Activated naive CD8-positive, alpha-beta T cell treated with anti-CD3 and anti-CD28 coated beads, Interleukin-2, amount 50 U/mL, for 16 hours (primary cell): ENCODE measurements at regions not wholly inside any gene's neighbourhood (a gene's known extent, or its start where the extent isn't known, plus 50 kb on each side); places are given as distances from the start of the nearest gene placed in this dataset.
"Not testable (repeated sequence)": the region's sequence is repeated elsewhere in the genome, so short reads cannot be mapped to it uniquely, and the experiment has no call there.

ENCODE experiments used
- DNase-seq: peaks from one replicate; pipeline ENCODE4 v3.0.0-alpha.2; 2020; ENCODE audit warnings: low read depth, low spot score

DNA sequence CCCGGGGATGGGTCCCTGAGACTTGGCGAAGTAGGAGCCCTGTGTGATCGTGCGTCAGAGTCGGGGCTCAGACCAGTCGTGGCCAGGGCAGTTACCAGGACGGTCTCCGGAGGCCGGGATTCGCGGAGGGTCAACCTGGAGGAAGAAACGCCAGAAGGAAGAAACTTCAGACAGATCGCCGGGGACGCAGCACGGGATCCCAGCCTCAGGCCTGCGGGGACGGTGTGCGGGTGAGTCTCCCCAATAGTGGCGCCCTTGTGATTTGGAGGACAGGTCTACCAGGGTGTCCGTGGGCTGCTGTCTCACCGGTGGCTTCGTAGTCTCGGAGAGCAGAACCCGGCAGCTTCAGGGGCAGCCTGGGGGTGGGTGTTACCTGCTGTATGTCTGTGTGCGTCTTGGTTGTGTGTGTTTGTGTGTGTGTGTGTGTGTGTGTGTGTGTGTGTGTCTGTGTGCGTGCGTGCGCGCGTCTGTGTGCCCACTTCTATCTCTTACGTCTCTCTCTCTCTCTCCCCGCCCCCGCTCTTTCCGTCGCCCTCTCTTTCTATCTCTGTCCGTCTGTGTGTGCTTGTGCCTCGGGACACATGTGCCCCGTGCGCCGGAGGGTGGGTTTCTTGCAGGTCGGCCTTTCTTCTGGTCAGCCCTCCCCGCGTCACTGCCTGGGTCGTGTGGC lies 1406.4 kb upstream of the PCDH10 start:
- not testable (repeated sequence) for DNase-seq

DNA sequence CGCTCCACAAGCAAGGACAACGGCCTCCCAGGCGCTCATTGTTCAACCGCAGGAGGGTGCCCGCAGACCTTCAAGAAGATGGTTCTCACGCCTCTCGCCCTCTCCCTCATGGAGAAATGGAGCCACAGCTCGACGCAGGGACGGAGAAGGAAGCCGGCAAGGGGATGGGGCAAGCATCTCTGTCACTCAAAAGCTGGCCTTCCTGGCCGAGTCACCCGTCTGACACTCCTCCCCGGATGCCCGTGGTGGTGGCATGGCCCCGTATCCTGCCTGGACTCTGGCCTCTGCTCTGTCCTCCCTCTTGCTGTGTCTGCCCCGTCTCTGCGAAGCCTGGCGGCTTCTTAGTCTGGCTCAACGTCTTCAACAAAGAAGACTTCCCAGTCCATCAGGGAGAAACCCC lies 1405.7 kb upstream of the PCDH10 start:
- DNase-seq = not testable (repeated sequence)

- not testable (repeated sequence) for DNase-seq
These were observed 1401.9 kb upstream of the PCDH10 start for GRCh38 chr4:131747203-131747602.

DNA sequence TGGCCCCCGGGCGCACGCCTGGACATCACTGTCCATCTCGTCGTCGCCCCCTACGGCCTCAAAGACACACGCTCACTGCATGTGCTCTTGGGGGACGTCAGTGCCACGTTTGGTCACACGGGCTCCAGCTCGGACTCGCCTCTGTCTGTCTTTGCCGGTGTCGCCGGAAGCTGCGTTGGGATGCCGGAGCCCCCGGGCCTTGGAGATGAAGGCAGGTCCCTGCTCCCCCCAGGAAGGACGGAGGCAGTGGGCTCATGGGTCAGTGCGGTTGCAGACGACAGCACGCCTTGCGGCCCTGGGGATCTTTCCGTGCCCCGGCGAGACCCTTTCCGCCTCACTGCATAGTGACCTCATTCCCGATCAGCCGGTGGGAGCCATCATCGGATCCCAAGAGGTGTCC lies 1399.9 kb upstream of the PCDH10 start:
- DNase-seq = not testable (repeated sequence)

DNA sequence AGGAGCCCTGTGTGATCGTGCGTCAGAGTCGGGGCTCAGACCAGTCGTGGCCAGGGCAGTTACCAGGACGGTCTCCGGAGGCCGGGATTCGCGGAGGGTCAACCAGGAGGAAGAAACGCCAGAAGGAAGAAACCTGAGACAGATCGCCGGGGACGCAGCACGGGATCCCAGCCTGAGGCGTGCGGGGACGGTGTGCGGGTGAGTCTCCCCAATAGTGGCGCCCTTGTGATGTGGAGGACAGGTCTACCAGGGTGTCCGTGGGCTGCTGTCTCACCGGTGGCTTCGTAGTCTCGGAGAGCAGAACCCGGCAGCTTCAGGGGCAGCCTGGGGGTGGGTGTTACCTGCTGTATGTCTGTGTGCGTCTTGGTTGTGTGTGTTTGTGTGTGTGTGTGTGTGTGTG lies 1399.1 kb upstream of the PCDH10 start:
- not testable (repeated sequence) for DNase-seq

- DNase-seq = not testable (repeated sequence)
These were observed 1398.6 kb upstream of the PCDH10 start for GRCh38 chr4:131750469-131750868.

DNA sequence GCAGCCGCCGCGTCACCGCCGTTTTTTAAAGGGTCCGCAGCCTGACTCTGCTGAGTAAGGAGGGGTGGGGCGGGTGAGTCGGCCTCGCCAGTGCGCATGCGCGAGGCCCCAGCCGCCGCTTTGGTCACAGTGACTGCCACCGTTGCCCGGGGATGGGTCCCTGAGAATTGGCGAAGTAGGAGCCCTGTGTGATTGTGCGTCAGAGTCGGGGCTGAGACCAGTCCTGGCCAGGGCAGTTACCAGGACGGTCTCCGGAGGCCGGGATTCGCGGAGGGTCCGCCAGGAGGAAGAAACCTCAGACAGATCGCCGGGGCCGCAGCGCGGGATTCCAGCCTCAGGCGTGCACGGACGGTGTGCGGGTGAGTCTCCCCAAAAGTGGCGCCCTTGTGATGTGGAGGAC lies 1386.9 kb upstream of the PCDH10 start:
- not testable (repeated sequence) for DNase-seq

GRCh38 chr4:131764730-131765129 lies 1384.4 kb upstream of the PCDH10 start:
- no peak for DNase-seq

GRCh38 chr4:131774382-131774781 lies 1374.7 kb upstream of the PCDH10 start:
- not testable (repeated sequence) for DNase-seq

DNA sequence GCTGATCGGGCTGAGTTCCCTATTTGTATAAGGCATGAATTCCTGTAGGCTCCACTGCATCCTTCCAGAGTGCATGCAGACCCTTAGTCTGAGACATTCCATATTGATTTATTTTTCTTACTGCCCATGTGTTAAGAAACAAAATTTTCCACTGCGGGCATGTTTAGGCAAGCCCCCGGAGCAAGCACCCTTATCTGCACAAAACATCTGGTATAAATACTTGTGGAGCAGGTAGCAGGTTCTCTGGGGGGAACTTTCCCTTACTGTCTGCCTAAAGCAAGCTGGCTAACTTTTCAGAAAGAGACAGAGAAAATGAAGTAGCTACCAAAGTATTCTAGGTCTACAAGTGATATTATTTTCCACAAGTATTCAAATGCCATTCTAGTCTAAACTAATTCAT lies 1338.5 kb upstream of the PCDH10 start:
- not testable (repeated sequence) for DNase-seq
